MM.1S (cell line): ENCODE measurements at regions not wholly inside any gene's neighbourhood (a gene's known extent, or its start where the extent isn't known, plus 50 kb on each side); places are given as distances from the start of the nearest gene placed in this dataset.
A peak's percentile ranks its signal among the peaks of the same experiment; 100 is the strongest.

Experiments used
- DNase-seq: peaks from one replicate; pipeline ENCODE4 v3.0.0-alpha.2; 2015
- H2AFZ ChIP-seq: fragments of 300-600 bp; sonication (generic); 2 replicates; pipeline ENCODE4 v1.6.0; 2016; ENCODE audit warnings: antibody characterized with exemption, low read length
- H3F3A ChIP-seq: fragments of 300-600 bp; sonication (generic); 2 replicates; pipeline ENCODE4 v1.6.1; 2016; ENCODE audit warnings: mild to moderate bottlenecking, antibody characterized with exemption, low read length, moderate library complexity, mixed read lengths; ENCODE audit not compliant: insufficient read depth
- H3K27ac ChIP-seq: fragments of 300-600 bp; sonication (generic); 2 replicates; pipeline ENCODE4 v1.5.1; 2016; ENCODE audit warnings: mild to moderate bottlenecking, low read length
- H3K27me3 ChIP-seq: fragments of 300-600 bp; sonication (generic); replicated peaks from 2 replicates; pipeline ENCODE4 v1.6.0; 2016; ENCODE audit warnings: low read length; ENCODE audit not compliant: insufficient read depth
- H3K36me3 ChIP-seq: fragments of 300-600 bp; sonication (generic); replicated peaks from 2 replicates; pipeline ENCODE4 v1.6.1; 2016; ENCODE audit warnings: mild to moderate bottlenecking, low read length, mixed read lengths; ENCODE audit not compliant: insufficient read depth
- H3K4me1 ChIP-seq: fragments of 300-600 bp; sonication (generic); 2 replicates; pipeline ENCODE4 v1.6.1; 2016; ENCODE audit warnings: low read length, mixed read lengths
- H3K4me2 ChIP-seq: fragments of 300-600 bp; sonication (generic); 2 replicates; pipeline ENCODE4 v1.6.0; 2016; ENCODE audit warnings: low read depth, low read length
- H3K4me3 ChIP-seq: fragments of 300-600 bp; sonication (generic); 2 replicates; pipeline ENCODE4 v1.5.1; 2016; ENCODE audit warnings: low read length, mixed read lengths
- H3K79me2 ChIP-seq: fragments of 300-600 bp; sonication (generic); 2 replicates; pipeline ENCODE4 v1.6.1; 2016; ENCODE audit warnings: mixed run types, low read length, mixed read lengths
- H3K9ac ChIP-seq: fragments of 300-600 bp; sonication (generic); 2 replicates; pipeline ENCODE4 v1.6.1; 2016; ENCODE audit warnings: low read length, mixed read lengths
- H3K9me2 ChIP-seq: fragments of 300-600 bp; sonication (generic); replicated peaks from 2 replicates; pipeline ENCODE4 v1.6.1; 2016; ENCODE audit warnings: mild to moderate bottlenecking, low read length, mixed read lengths; ENCODE audit not compliant: insufficient read depth
- H3K9me3 ChIP-seq: fragments of 300-600 bp; sonication (generic); replicated peaks from 2 replicates; pipeline ENCODE4 v1.6.1; 2016; ENCODE audit warnings: mild to moderate bottlenecking, low read length, mixed read lengths; ENCODE audit not compliant: insufficient read depth
- H4K20me1 ChIP-seq: fragments of 300-600 bp; sonication (generic); 2 replicates; pipeline ENCODE4 v1.6.1; 2016; ENCODE audit warnings: mild to moderate bottlenecking, low read length, moderate library complexity, mixed read lengths; ENCODE audit not compliant: insufficient read depth
- CTCF ChIP-seq: fragments of 300-600 bp; sonication (generic); IDR thresholded peaks from 2 replicates; pipeline ENCODE4 v1.5.1; 2016; ENCODE audit warnings: antibody characterized with exemption, low read length, mixed read lengths
- EZH2 ChIP-seq: fragments of 300-600 bp; sonication (generic); optimal IDR thresholded peaks from 2 replicates; pipeline ENCODE3; 2017; ENCODE audit warnings: low read depth, mild to moderate bottlenecking, antibody characterized with exemption, low read length, mixed read lengths
- EZH2phosphoT487 ChIP-seq: fragments of 300-600 bp; sonication (generic); IDR thresholded peaks from 2 replicates; pipeline ENCODE4 v1.6.1; 2018; ENCODE audit warnings: antibody characterized with exemption, low read length

GRCh38 chr5:174576042-174576441 lies 148.3 kb upstream of the MSX2 start:
- H3K4me2 ChIP-seq: no peak overlapping the region
- H2AFZ ChIP-seq: no peak overlapping the region
- no peak overlapping the region for H3K27ac ChIP-seq
- H3F3A ChIP-seq: no peaks in the 10 kb centered on the region
- H3K9me2 ChIP-seq: no peaks in the 10 kb centered on the region
- no peaks in the 10 kb centered on the region for H4K20me1 ChIP-seq
- no peaks in the 10 kb centered on the region for H3K36me3 ChIP-seq
- H3K4me3 ChIP-seq: no peak overlapping the region
- no peaks in the 10 kb centered on the region for H3K27me3 ChIP-seq
- no peak for DNase-seq
- no peak for TF ChIP-seq CTCF
- no peak for TF ChIP-seq EZH2phosphoT487
- no peak for TF ChIP-seq EZH2
- no peaks in the 10 kb centered on the region for H3K4me1 ChIP-seq
- no peaks in the 10 kb centered on the region for H3K9me3 ChIP-seq
- H3K79me2 ChIP-seq: no peaks in the 10 kb centered on the region
- no peak overlapping the region for H3K9ac ChIP-seq

GRCh38 chr5:174581479-174581878 lies 142.9 kb upstream of the MSX2 start:
- no peak for DNase-seq
- no peak overlapping the region for H3K4me3 ChIP-seq
- H2AFZ ChIP-seq: no peak overlapping the region
- no peaks in the 10 kb centered on the region for H3K27me3 ChIP-seq
- H3K27ac ChIP-seq: no peak overlapping the region
- H3K9ac ChIP-seq: no peak overlapping the region
- no peaks in the 10 kb centered on the region for H3K9me2 ChIP-seq
- 0 out of 2 replicates have a peak, but pooled peaks cover 2% of the 10 kb centered on the region for H3F3A ChIP-seq
- TF ChIP-seq EZH2 (no peak), EZH2phosphoT487 (no peak)
- H3K4me1 ChIP-seq: 0 out of 2 replicates have a peak, but pooled peaks cover 3% of the 10 kb centered on the region
- no peak overlapping the region for H3K4me2 ChIP-seq
- no peaks in the 10 kb centered on the region for H4K20me1 ChIP-seq
- no peaks in the 10 kb centered on the region for H3K79me2 ChIP-seq
- H3K36me3 ChIP-seq: no peaks in the 10 kb centered on the region
- H3K9me3 ChIP-seq: no peaks in the 10 kb centered on the region

GRCh38 chr5:174581894-174582293 lies 142.5 kb upstream of the MSX2 start:
- Histone ChIP-seq H3K4me2 (no peak overlapping the region), H3K4me1 (0 out of 2 replicates have a peak, but pooled peaks cover 5% of the 10 kb centered on the region), H4K20me1 (no peaks in the 10 kb centered on the region), H3K9ac (no peak overlapping the region), H3K9me3 (no peaks in the 10 kb centered on the region), H3K27ac (no peak overlapping the region), H3K27me3 (no peaks in the 10 kb centered on the region), H3K9me2 (no peaks in the 10 kb centered on the region), H3K36me3 (no peaks in the 10 kb centered on the region), H2AFZ (no peak overlapping the region), H3K79me2 (no peaks in the 10 kb centered on the region), H3K4me3 (no peak overlapping the region), H3F3A (0 out of 2 replicates have a peak, but pooled peaks cover 4% of the 10 kb centered on the region)
- DNase-seq: no peak
- TF ChIP-seq CTCF (no peak), EZH2 (no peak), EZH2phosphoT487 (no peak)

- no peak for DNase-seq
- no peak overlapping the region for H3K4me3 ChIP-seq
- peak overlapping the region; percentile 38; the same call in 1 of the 2 replicates for H3K4me2 ChIP-seq
- no peaks in the 10 kb centered on the region for H3K79me2 ChIP-seq
- H3K27ac ChIP-seq: no peak overlapping the region
- H2AFZ ChIP-seq: peak overlapping the region; percentile 36; the same call in 1 of the 2 replicates
- no peaks in the 10 kb centered on the region for H3K9me2 ChIP-seq
- TF ChIP-seq EZH2: no peak
- TF ChIP-seq CTCF: no peak
- TF ChIP-seq EZH2phosphoT487: no peak
- no peaks in the 10 kb centered on the region for H3K36me3 ChIP-seq
- no peak overlapping the region for H3K9ac ChIP-seq
- 0 out of 2 replicates have a peak, but pooled peaks cover 4% of the 10 kb centered on the region for H3F3A ChIP-seq
- H3K27me3 ChIP-seq: no peaks in the 10 kb centered on the region
- H3K4me1 ChIP-seq: 0 out of 2 replicates have a peak, but pooled peaks cover 5% of the 10 kb centered on the region
- H4K20me1 ChIP-seq: no peaks in the 10 kb centered on the region
- H3K9me3 ChIP-seq: no peaks in the 10 kb centered on the region
These were observed 141.3 kb upstream of the MSX2 start for GRCh38 chr5:174583071-174583470.
